ENCODE measurements at regions not wholly inside any gene's neighbourhood (a gene's known extent, or its start where the extent isn't known, plus 50 kb on each side); places are given as distances from the start of the nearest gene placed in this dataset.

- Mint-ChIP-seq H3K4me1 (no peaks in the 10 kb centered on the region), H3K27me3 (no peaks in the 10 kb centered on the region)
- ATAC-seq = no peak
These were observed 131.1 kb upstream of the SLC38A2 start for GRCh38 chr12:46503637-46504175.

GRCh38 chr12:46500673-46501072 lies 128.1 kb upstream of the SLC38A2 start:
- no peaks in the 10 kb centered on the region for H3K9me3 ChIP-seq (ENCODE audit: control insufficient read depth, low read length, poor library complexity, severe bottlenecking)
- H3K4me1 Mint-ChIP-seq = no peaks in the 10 kb centered on the region
- DNase-seq (no peak), ATAC-seq (no peak)
- H3K27ac Mint-ChIP-seq = no peak overlapping the region
- peaks cover 2% of the 10 kb centered on the region for H3K36me3 Mint-ChIP-seq (ENCODE audit: low read depth)
- H3K4me3 Mint-ChIP-seq = no peak overlapping the region
- no peaks in the 10 kb centered on the region for H3K27me3 Mint-ChIP-seq

More at GRCh38 chr12:46503637-46504175, 131.1 kb upstream of the SLC38A2 start:
- Mint-ChIP-seq H3K4me3 (no peak overlapping the region), H3K27ac (no peak overlapping the region), H3K36me3 (ENCODE audit: low read depth) (peaks cover 2% of the 10 kb centered on the region)
- no peaks in the 10 kb centered on the region for H3K9me3 ChIP-seq (ENCODE audit: control insufficient read depth, low read length, poor library complexity, severe bottlenecking)
- DNase-seq = no peak

DNA sequence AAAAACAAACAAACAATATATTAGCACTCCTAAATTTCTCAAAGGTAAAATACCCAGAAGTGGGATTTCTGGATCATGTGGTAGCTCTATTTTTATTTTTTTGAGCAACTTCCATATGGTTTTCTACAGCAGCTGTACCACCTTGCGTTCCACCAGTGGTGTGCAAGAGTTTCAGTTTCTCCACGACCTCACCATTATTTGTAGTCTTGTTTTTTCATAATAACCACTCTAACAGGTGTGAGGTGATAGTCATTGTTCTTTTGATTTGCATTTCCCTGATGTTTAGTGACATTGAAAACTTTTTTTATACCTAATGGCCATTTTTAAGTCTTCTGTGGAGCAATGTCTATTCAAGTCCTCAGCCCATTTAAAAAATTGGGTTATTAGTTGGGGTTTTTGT lies 127.3 kb upstream of the SLC38A2 start:
- no peaks in the 10 kb centered on the region for H3K9me3 ChIP-seq (ENCODE audit: control insufficient read depth, low read length, poor library complexity, severe bottlenecking)
- Mint-ChIP-seq H3K27ac (no peak overlapping the region), H3K36me3 (ENCODE audit: low read depth) (no peaks in the 10 kb centered on the region), H3K4me3 (no peak overlapping the region), H3K27me3 (no peaks in the 10 kb centered on the region), H3K4me1 (no peaks in the 10 kb centered on the region)
- no peak for DNase-seq
- ATAC-seq = no peak

DNA sequence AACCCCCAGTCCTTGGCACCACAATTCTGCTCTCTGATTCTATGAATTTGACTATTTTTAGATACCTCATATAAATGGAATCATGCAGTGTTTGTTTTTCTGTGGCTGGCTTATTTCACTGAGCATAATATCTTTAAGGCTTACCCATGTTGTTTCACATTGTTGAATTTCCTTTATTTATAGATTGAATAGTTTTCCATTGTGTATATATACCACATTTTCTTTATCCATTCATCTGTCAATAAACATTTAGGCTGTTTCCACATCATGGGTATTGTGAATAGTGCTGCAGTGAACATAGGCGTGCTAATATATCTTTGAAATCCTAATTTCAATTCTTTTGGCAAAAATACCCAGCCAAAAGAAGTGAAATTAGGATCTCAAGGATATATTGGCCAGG lies 126.7 kb upstream of the SLC38A2 start:
- Mint-ChIP-seq H3K36me3 (ENCODE audit: low read depth) (no peaks in the 10 kb centered on the region), H3K4me1 (no peaks in the 10 kb centered on the region), H3K4me3 (no peak overlapping the region), H3K27ac (no peak overlapping the region), H3K27me3 (no peaks in the 10 kb centered on the region)
- H3K9me3 ChIP-seq (ENCODE audit: control insufficient read depth, low read length, poor library complexity, severe bottlenecking) = no peaks in the 10 kb centered on the region
- ATAC-seq (no peak), DNase-seq (no peak)

- no peaks in the 10 kb centered on the region for H3K9me3 ChIP-seq (ENCODE audit: control insufficient read depth, low read length, poor library complexity, severe bottlenecking)
- DNase-seq = no peak
- Mint-ChIP-seq H3K27ac (no peak overlapping the region), H3K27me3 (no peaks in the 10 kb centered on the region), H3K4me1 (no peaks in the 10 kb centered on the region), H3K4me3 (no peak overlapping the region), H3K36me3 (ENCODE audit: low read depth) (no peaks in the 10 kb centered on the region)
- no peak for ATAC-seq
These were observed 125.2 kb upstream of the SLC38A2 start for GRCh38 chr12:46497739-46498138.

- no peak overlapping the region for H3K4me3 Mint-ChIP-seq
These were observed 121.9 kb upstream of the SLC38A2 start for GRCh38 chr12:46494424-46494823.

DNA sequence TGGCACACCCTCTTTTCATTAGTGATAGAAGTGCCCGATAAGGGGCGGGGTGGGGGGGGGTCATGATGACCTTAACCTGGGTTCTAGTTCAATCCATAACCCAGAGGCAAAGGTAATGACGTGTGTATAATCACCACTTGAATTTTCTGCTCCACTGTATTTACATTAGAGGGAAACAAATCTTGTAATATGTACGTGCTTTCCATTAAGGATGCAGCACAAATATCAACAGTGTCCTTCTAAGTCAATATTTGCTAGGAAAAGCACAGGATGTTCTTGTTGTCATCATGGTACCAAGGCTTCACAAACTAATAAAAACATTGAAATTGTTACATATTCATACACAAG lies 121.2 kb upstream of the SLC38A2 start:
- H3K27ac Mint-ChIP-seq = no peak overlapping the region
- H3K9me3 ChIP-seq (ENCODE audit: control insufficient read depth, low read length, poor library complexity, severe bottlenecking) = no peaks in the 10 kb centered on the region
- no peak for DNase-seq
- no peaks in the 10 kb centered on the region for H3K27me3 Mint-ChIP-seq
- H3K36me3 Mint-ChIP-seq (ENCODE audit: low read depth) = no peaks in the 10 kb centered on the region
- no peak for ATAC-seq
- H3K4me1 Mint-ChIP-seq = no peaks in the 10 kb centered on the region
- H3K4me3 Mint-ChIP-seq = no peak overlapping the region

More at GRCh38 chr12:46494424-46494823, 121.9 kb upstream of the SLC38A2 start:
- H3K9me3 ChIP-seq (ENCODE audit: control insufficient read depth, low read length, poor library complexity, severe bottlenecking) = no peaks in the 10 kb centered on the region
- no peaks in the 10 kb centered on the region for H3K4me1 Mint-ChIP-seq
- ATAC-seq (no peak), DNase-seq (no peak)
- no peaks in the 10 kb centered on the region for H3K36me3 Mint-ChIP-seq (ENCODE audit: low read depth)
- no peak overlapping the region for H3K27ac Mint-ChIP-seq
- H3K27me3 Mint-ChIP-seq = no peaks in the 10 kb centered on the region

DNA sequence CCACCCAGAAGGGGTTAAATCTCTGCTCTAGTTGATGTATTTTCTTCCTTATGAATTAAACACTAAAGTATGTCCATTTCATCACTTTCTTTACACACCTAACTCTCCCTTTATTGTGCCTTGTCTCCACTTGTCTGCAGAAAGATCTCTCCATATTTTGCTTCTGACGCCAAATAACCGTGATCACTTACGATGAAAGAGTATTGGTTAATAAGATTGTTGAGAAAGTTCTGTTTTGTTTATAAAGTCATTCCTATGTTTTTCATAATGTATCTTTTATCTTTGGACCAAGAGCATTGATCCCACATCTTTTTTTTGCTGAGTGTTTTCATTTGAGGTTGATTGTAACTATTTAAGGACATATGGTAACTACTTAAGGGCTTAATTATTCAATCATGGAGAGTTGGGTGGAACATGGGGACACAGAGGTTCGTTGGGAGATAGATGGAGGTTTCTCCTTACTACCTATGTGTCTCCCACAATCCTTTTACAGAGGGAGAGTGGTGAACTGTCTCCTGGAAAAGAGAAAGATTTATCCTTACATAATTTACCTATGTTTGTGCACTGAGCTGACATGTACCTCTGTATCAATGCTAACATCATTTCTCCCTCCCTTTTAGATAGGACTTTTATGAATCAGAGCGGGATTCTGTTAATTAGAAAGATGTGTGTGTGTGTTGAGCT lies 120.7 kb upstream of the SLC38A2 start:
- no peak for ATAC-seq
- Mint-ChIP-seq H3K27me3 (no peaks in the 10 kb centered on the region), H3K4me1 (no peaks in the 10 kb centered on the region), H3K36me3 (ENCODE audit: low read depth) (no peaks in the 10 kb centered on the region), H3K4me3 (no peak overlapping the region), H3K27ac (no peak overlapping the region)
- DNase-seq = no peak
- no peaks in the 10 kb centered on the region for H3K9me3 ChIP-seq (ENCODE audit: control insufficient read depth, low read length, poor library complexity, severe bottlenecking)

GRCh38 chr12:46492471-46493085 lies 120.0 kb upstream of the SLC38A2 start:
- H3K9me3 ChIP-seq (ENCODE audit: control insufficient read depth, low read length, poor library complexity, severe bottlenecking) = no peaks in the 10 kb centered on the region
- Mint-ChIP-seq H3K36me3 (ENCODE audit: low read depth) (no peaks in the 10 kb centered on the region), H3K4me3 (no peak overlapping the region), H3K27ac (no peak overlapping the region), H3K27me3 (no peaks in the 10 kb centered on the region), H3K4me1 (no peaks in the 10 kb centered on the region)
- no peak for DNase-seq
- no peak for ATAC-seq

DNA sequence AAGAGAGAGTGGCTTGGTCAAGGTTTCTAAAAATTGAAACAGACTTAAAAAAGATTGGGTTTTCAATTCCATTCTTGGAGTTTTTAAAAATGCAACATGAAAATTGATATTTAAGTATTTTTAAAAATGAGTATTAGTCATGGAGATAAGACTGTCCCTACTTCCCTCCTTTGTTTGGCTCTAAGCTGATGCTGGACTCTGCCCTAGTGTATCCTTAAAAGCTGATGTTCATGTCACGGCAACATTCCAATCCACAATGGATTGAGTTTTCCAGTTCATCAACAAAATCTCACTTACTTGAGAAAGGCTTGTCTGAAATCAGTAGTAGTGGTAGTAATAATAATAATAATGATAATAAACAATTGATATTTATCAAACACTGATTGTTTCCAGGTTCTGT lies 119.0 kb upstream of the SLC38A2 start:
- no peak overlapping the region for H3K4me3 Mint-ChIP-seq
- no peaks in the 10 kb centered on the region for H3K4me1 Mint-ChIP-seq
- H3K27me3 Mint-ChIP-seq = no peaks in the 10 kb centered on the region
- DNase-seq = no peak
- no peak overlapping the region for H3K27ac Mint-ChIP-seq
- no peak for ATAC-seq
- no peaks in the 10 kb centered on the region for H3K36me3 Mint-ChIP-seq (ENCODE audit: low read depth)
- H3K9me3 ChIP-seq (ENCODE audit: control insufficient read depth, low read length, poor library complexity, severe bottlenecking) = no peaks in the 10 kb centered on the region

- H3K4me3 Mint-ChIP-seq = no peak overlapping the region
- H3K27ac Mint-ChIP-seq = no peak overlapping the region
- DNase-seq = no peak
- H3K27me3 Mint-ChIP-seq = no peaks in the 10 kb centered on the region
- ATAC-seq = no peak
- no peaks in the 10 kb centered on the region for H3K4me1 Mint-ChIP-seq
- H3K36me3 Mint-ChIP-seq (ENCODE audit: low read depth) = no peaks in the 10 kb centered on the region
- H3K9me3 ChIP-seq (ENCODE audit: control insufficient read depth, low read length, poor library complexity, severe bottlenecking) = no peaks in the 10 kb centered on the region
These were observed 118.1 kb upstream of the SLC38A2 start for GRCh38 chr12:46490635-46491034.

- Mint-ChIP-seq H3K36me3 (ENCODE audit: low read depth) (no peaks in the 10 kb centered on the region), H3K27me3 (no peaks in the 10 kb centered on the region), H3K4me1 (no peaks in the 10 kb centered on the region), H3K4me3 (no peak overlapping the region), H3K27ac (no peak overlapping the region)
- H3K9me3 ChIP-seq (ENCODE audit: control insufficient read depth, low read length, poor library complexity, severe bottlenecking) = no peaks in the 10 kb centered on the region
- ATAC-seq (no peak), DNase-seq (no peak)
These were observed 117.4 kb upstream of the SLC38A2 start for GRCh38 chr12:46489951-46490388.

- peak; percentile 63 for ATAC-seq
- H3K9me3 ChIP-seq (ENCODE audit: control insufficient read depth, low read length, poor library complexity, severe bottlenecking) = no peaks in the 10 kb centered on the region
- DNase-seq = no peak
- Mint-ChIP-seq H3K36me3 (ENCODE audit: low read depth) (no peaks in the 10 kb centered on the region), H3K4me3 (no peak overlapping the region), H3K4me1 (no peaks in the 10 kb centered on the region), H3K27ac (no peak overlapping the region), H3K27me3 (no peaks in the 10 kb centered on the region)
These were observed 115.1 kb upstream of the SLC38A2 start for GRCh38 chr12:46487567-46488131.

DNA sequence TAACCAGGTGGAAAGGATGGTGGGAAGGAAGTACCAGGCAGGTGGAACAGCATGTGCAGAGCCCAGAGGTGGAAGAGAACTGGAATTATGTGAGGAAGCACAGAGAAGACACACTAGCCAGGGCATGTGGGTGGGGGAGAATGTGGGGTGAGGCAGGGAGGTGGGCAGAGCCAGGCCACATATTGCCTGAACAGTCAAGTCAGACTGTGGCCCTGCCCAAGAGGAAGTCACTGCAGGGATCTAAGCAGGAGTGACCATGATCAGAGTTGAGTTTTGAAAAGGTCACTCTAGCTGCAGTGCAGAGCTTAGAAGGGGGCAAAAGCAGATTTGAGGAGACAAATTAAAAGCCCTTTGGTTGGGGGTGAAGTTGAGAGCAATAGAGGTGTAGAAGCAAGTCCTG lies 114.0 kb upstream of the SLC38A2 start:
- no peaks in the 10 kb centered on the region for H3K9me3 ChIP-seq (ENCODE audit: control insufficient read depth, low read length, poor library complexity, severe bottlenecking)
- ATAC-seq (no peak), DNase-seq (no peak)
- no peaks in the 10 kb centered on the region for H3K4me1 Mint-ChIP-seq
- no peaks in the 10 kb centered on the region for H3K27me3 Mint-ChIP-seq
- no peak overlapping the region for H3K4me3 Mint-ChIP-seq
- H3K27ac Mint-ChIP-seq = no peak overlapping the region
- no peaks in the 10 kb centered on the region for H3K36me3 Mint-ChIP-seq (ENCODE audit: low read depth)

All from T-helper 17 cell (primary cell).